GM19099 (cell line): ENCODE measurements at regions not wholly inside any gene's neighbourhood (a gene's known extent, or its start where the extent isn't known, plus 50 kb on each side); places are given as distances from the start of the nearest gene placed in this dataset.

ENCODE experiments used
- POLR2A ChIP-seq: IDR thresholded peaks from 3 replicates; pipeline ENCODE4 v1.6.1; 2011; ENCODE audit warnings: low read depth; ENCODE audit not compliant: insufficient read length; ENCODE audit errors: extremely low read depth

- TF ChIP-seq POLR2A = no peak
These were observed 297.4 kb upstream of the MGAT5 start for GRCh38 chr2:133956434-133956935.

GRCh38 chr2:133957724-133958480 lies 296.0 kb upstream of the MGAT5 start:
- no peak for TF ChIP-seq POLR2A

GRCh38 chr2:133959066-133959465 lies 294.8 kb upstream of the MGAT5 start:
- TF ChIP-seq POLR2A = no peak

GRCh38 chr2:133966720-133967304 lies 287.1 kb upstream of the MGAT5 start:
- no peak for TF ChIP-seq POLR2A

GRCh38 chr2:133967326-133967725 lies 286.5 kb upstream of the MGAT5 start:
- no peak for TF ChIP-seq POLR2A

GRCh38 chr2:133968446-133968845 lies 285.4 kb upstream of the MGAT5 start:
- no peak for TF ChIP-seq POLR2A

GRCh38 chr2:133970641-133971040 lies 283.2 kb upstream of the MGAT5 start:
- no peak for TF ChIP-seq POLR2A

GRCh38 chr2:133972297-133972696 lies 281.6 kb upstream of the MGAT5 start:
- no peak for TF ChIP-seq POLR2A

- no peak for TF ChIP-seq POLR2A
These were observed 281.1 kb upstream of the MGAT5 start for GRCh38 chr2:133972786-133973185.

- TF ChIP-seq POLR2A = no peak
These were observed 279.5 kb upstream of the MGAT5 start for GRCh38 chr2:133974353-133974752.

- TF ChIP-seq POLR2A = no peak
These were observed 278.7 kb upstream of the MGAT5 start for GRCh38 chr2:133975135-133975534.

GRCh38 chr2:133975676-133976428 lies 278.0 kb upstream of the MGAT5 start:
- no peak for TF ChIP-seq POLR2A

- no peak for TF ChIP-seq POLR2A
These were observed 277.2 kb upstream of the MGAT5 start for GRCh38 chr2:133976659-133977058.

GRCh38 chr2:133977405-133977804 lies 276.5 kb upstream of the MGAT5 start:
- TF ChIP-seq POLR2A = no peak

- TF ChIP-seq POLR2A = no peak
These were observed 271.6 kb upstream of the MGAT5 start for GRCh38 chr2:133982256-133982655.

GRCh38 chr2:133985563-133985962 lies 268.3 kb upstream of the MGAT5 start:
- no peak for TF ChIP-seq POLR2A
